ENCODE measurements at regions not wholly inside any gene's neighbourhood (a gene's known extent, or its start where the extent isn't known, plus 50 kb on each side); places are given as distances from the start of the nearest gene placed in this dataset.

- Histone ChIP-seq H3K79me2 (ENCODE audit: control insufficient read depth, insufficient read depth, low read length) (no peaks in the 10 kb centered on the region), H3K9ac (ENCODE audit: low read length) (no peak overlapping the region), H2AFZ (ENCODE audit: insufficient read depth, low read depth, low read length, poor library complexity, severe bottlenecking) (no peak overlapping the region), H3K4me1 (ENCODE audit: control insufficient read depth in 2 of 2, insufficient read depth in 2 of 2, low read length in 2 of 2) (no peaks in the 10 kb centered on the region), H3K4me3 (ENCODE audit: control extremely low read depth in 1 of 5, extremely low read depth in 1 of 5, insufficient read depth in 1 of 5, low read depth in 2 of 5, low read length in 4 of 5) (no peak overlapping the region), H3K36me3 (replicated peaks in 1 of 2; ENCODE audit: control extremely low read depth in 1 of 2, control insufficient read depth in 1 of 2, extremely low read depth in 1 of 2, insufficient read depth in 2 of 2, low read length in 1 of 2) (no peaks in the 10 kb centered on the region), H3K4me2 (replicated peaks; ENCODE audit: low read depth, low read length, poor library complexity, severe bottlenecking) (no peak overlapping the region), H4K20me1 (ENCODE audit: control insufficient read depth, insufficient read depth, low read length, poor library complexity, severe bottlenecking) (no peaks in the 10 kb centered on the region), H3K27ac (ENCODE audit: low read length in 2 of 2) (no peak overlapping the region), H3K27me3 (replicated peaks in 1 of 4; ENCODE audit: control extremely low read depth in 1 of 4, control insufficient read depth in 3 of 4, insufficient read depth in 4 of 4, low read length in 3 of 4) (no peaks in the 10 kb centered on the region), H3K9me3 (ENCODE audit: control extremely low read depth in 1 of 3, control insufficient read depth in 2 of 3, insufficient read depth in 1 of 3, low read length in 2 of 3) (no peaks in the 10 kb centered on the region)
- ChIA-PET CTCF (no interaction called here), POLR2A (no interaction called here)
- Mint-ChIP-seq H3K27ac (no peak overlapping the region), H3K4me1 (no peaks in the 10 kb centered on the region), H3K9me3 (ENCODE audit: insufficient read depth) (no peaks in the 10 kb centered on the region), H3K27me3 (no peaks in the 10 kb centered on the region), H3K4me3 (no peak overlapping the region)
- intact Hi-C loops (cut with micrococcal nuclease), result no loop called here
- no peak for ATAC-seq (ENCODE audit: low read depth)
- no peak for TF ChIP-seq EZH2 (IDR thresholded peaks at IDR 0.05; ENCODE audit: borderline replicate concordance, insufficient read depth, low read depth, low read length, poor library complexity, severe bottlenecking)
- TF ChIP-seq, protein P1, sequence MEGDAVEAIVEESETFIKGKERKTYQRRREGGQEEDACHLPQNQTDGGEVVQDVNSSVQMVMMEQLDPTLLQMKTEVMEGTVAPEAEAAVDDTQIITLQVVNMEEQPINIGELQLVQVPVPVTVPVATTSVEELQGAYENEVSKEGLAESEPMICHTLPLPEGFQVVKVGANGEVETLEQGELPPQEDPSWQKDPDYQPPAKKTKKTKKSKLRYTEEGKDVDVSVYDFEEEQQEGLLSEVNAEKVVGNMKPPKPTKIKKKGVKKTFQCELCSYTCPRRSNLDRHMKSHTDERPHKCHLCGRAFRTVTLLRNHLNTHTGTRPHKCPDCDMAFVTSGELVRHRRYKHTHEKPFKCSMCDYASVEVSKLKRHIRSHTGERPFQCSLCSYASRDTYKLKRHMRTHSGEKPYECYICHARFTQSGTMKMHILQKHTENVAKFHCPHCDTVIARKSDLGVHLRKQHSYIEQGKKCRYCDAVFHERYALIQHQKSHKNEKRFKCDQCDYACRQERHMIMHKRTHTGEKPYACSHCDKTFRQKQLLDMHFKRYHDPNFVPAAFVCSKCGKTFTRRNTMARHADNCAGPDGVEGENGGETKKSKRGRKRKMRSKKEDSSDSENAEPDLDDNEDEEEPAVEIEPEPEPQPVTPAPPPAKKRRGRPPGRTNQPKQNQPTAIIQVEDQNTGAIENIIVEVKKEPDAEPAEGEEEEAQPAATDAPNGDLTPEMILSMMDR (IDR thresholded peaks at IDR 0.05), result no peak
- DNase-seq, result no peak
Measured at GRCh38 chr10:107671960-107672359, 507.5 kb upstream of the SORCS1 start.

DNA sequence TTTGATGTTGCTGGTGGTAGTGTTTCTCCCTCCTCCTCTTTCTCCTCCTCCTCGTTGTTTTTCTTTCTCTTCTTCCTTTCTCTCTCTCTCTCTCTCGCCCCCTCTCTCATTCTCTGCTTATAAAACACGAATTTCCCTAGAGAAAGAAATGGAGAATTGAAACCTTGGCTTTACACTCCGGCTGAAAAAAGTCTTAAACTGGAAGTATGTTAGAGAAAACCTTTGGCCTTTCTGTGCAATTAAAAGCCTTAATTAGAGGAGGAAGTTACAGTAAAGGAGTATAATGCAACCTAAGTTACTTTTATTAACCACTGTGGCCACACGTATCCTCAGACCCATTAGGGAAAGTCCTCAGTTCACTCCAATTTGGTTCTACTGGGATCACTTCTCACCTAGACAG lies 501.7 kb upstream of the SORCS1 start:
- Histone ChIP-seq H3K9ac (ENCODE audit: low read length) (no peak overlapping the region), H4K20me1 (ENCODE audit: control insufficient read depth, insufficient read depth, low read length, poor library complexity, severe bottlenecking) (no peaks in the 10 kb centered on the region), H3K36me3 (replicated peaks in 1 of 2; ENCODE audit: control extremely low read depth in 1 of 2, control insufficient read depth in 1 of 2, extremely low read depth in 1 of 2, insufficient read depth in 2 of 2, low read length in 1 of 2) (no peaks in the 10 kb centered on the region), H3K4me2 (replicated peaks; ENCODE audit: low read depth, low read length, poor library complexity, severe bottlenecking) (no peak overlapping the region), H3K4me3 (ENCODE audit: control extremely low read depth in 1 of 5, extremely low read depth in 1 of 5, insufficient read depth in 1 of 5, low read depth in 2 of 5, low read length in 4 of 5) (no peak overlapping the region), H3K27me3 (replicated peaks in 1 of 4; ENCODE audit: control extremely low read depth in 1 of 4, control insufficient read depth in 3 of 4, insufficient read depth in 4 of 4, low read length in 3 of 4) (no peaks in the 10 kb centered on the region), H3K79me2 (ENCODE audit: control insufficient read depth, insufficient read depth, low read length) (no peaks in the 10 kb centered on the region), H3K4me1 (ENCODE audit: control insufficient read depth in 2 of 2, insufficient read depth in 2 of 2, low read length in 2 of 2) (no peaks in the 10 kb centered on the region), H2AFZ (ENCODE audit: insufficient read depth, low read depth, low read length, poor library complexity, severe bottlenecking) (no peak overlapping the region), H3K27ac (ENCODE audit: low read length in 2 of 2) (no peak overlapping the region), H3K9me3 (ENCODE audit: control extremely low read depth in 1 of 3, control insufficient read depth in 2 of 3, insufficient read depth in 1 of 3, low read length in 2 of 3) (no peaks in the 10 kb centered on the region)
- no CpG with 5 or more reads among the region's 5 CpGs for WGBS (ENCODE audit: insufficient coverage)
- H3K27ac Mint-ChIP-seq, result no peak overlapping the region
- no peak overlapping the region for H3K4me3 Mint-ChIP-seq
- intact Hi-C loops (cut with micrococcal nuclease), result no loop called here
- ChIA-PET CTCF (no interaction called here), POLR2A (no interaction called here)
- peaks cover 1% of the 10 kb centered on the region for H3K4me1 Mint-ChIP-seq
- no peaks in the 10 kb centered on the region for H3K27me3 Mint-ChIP-seq
- DNase-seq (no peak), ATAC-seq (ENCODE audit: low read depth) (no peak)
- no peaks in the 10 kb centered on the region for H3K9me3 Mint-ChIP-seq (ENCODE audit: insufficient read depth)
- TF ChIP-seq, protein P1 (IDR thresholded peaks at IDR 0.05), result no peak
- TF ChIP-seq EZH2 (IDR thresholded peaks at IDR 0.05; ENCODE audit: borderline replicate concordance, insufficient read depth, low read depth, low read length, poor library complexity, severe bottlenecking), result no peak

All from B cell (primary cell).